ENCODE measurements at regions not wholly inside any gene's neighbourhood (a gene's known extent, or its start where the extent isn't known, plus 50 kb on each side); places are given as distances from the start of the nearest gene placed in this dataset.

- Histone ChIP-seq H3K79me2 (ENCODE audit: insufficient read depth, low read length) (no peaks in the 10 kb centered on the region), H3K4me1 (ENCODE audit: insufficient read depth, low read length) (no peaks in the 10 kb centered on the region), H3K9ac (ENCODE audit: insufficient read depth, low read depth, low read length) (no peak overlapping the region), H3K9me3 (ENCODE audit: low read length) (peaks cover 88% of the 10 kb centered on the region), H3K27ac (ENCODE audit: extremely low read length, insufficient read depth, low read length) (no peak overlapping the region), H3K4me3 (replicated peaks in 1 of 3; ENCODE audit: insufficient read depth in 1 of 3, low read depth in 2 of 3, low read length in 3 of 3) (no peak overlapping the region), H3K36me3 (replicated peaks in 1 of 2; ENCODE audit: control insufficient read depth in 1 of 2, insufficient read depth in 2 of 2, low read length in 2 of 2) (no peaks in the 10 kb centered on the region), H3K27me3 (ENCODE audit: control insufficient read depth in 1 of 2, insufficient read depth in 2 of 2, low read length in 2 of 2) (no peaks in the 10 kb centered on the region; a peak in 1 of 5 replicates), H3K4me2 (ENCODE audit: low read depth, low read length) (no peak overlapping the region), H4K20me1 (ENCODE audit: insufficient read depth, low read length) (no peaks in the 10 kb centered on the region), H2AFZ (ENCODE audit: low read length) (no peak overlapping the region)
- ChIA-PET POLR2A (no interaction called here), CTCF (ENCODE audit: low intra/inter-chr PET ratio, low total read pairs) (no interaction called here)
- no peak for FAIRE-seq
- 21% methylated on average over 5 of the region's 5 CpGs for WGBS (ENCODE audit: low lambda C conversion rate)
- ATAC-seq = no peak
- in situ Hi-C loops (cut with HindIII; ENCODE audit: extremely low pct_ligation_motif_present, low pct_unique_long_range_greater_than_20kb) (no loop called here), intact Hi-C loops (cut with micrococcal nuclease; ENCODE audit: unreplicated experiment) (no loop called here)
- BruUV-seq (replicated peaks) = no TSS peak
- no peak for DNase-seq (ENCODE audit: low spot score)
- TF ChIP-seq RFX1 (IDR thresholded peaks at IDR 0.05) = no peak
- no peak for TF ChIP-seq KDM3A (CRISPR knock-in tag; IDR thresholded peaks at IDR 0.05; ENCODE audit: low read depth)
- TF ChIP-seq TEAD3 (CRISPR knock-in tag; optimal IDR thresholded peaks at IDR 0.05; ENCODE audit: borderline replicate concordance) = no peak
- TF ChIP-seq ATF1 (CRISPR knock-in tag; IDR thresholded peaks at IDR 0.05) = no peak
- TF ChIP-seq, protein P1, sequence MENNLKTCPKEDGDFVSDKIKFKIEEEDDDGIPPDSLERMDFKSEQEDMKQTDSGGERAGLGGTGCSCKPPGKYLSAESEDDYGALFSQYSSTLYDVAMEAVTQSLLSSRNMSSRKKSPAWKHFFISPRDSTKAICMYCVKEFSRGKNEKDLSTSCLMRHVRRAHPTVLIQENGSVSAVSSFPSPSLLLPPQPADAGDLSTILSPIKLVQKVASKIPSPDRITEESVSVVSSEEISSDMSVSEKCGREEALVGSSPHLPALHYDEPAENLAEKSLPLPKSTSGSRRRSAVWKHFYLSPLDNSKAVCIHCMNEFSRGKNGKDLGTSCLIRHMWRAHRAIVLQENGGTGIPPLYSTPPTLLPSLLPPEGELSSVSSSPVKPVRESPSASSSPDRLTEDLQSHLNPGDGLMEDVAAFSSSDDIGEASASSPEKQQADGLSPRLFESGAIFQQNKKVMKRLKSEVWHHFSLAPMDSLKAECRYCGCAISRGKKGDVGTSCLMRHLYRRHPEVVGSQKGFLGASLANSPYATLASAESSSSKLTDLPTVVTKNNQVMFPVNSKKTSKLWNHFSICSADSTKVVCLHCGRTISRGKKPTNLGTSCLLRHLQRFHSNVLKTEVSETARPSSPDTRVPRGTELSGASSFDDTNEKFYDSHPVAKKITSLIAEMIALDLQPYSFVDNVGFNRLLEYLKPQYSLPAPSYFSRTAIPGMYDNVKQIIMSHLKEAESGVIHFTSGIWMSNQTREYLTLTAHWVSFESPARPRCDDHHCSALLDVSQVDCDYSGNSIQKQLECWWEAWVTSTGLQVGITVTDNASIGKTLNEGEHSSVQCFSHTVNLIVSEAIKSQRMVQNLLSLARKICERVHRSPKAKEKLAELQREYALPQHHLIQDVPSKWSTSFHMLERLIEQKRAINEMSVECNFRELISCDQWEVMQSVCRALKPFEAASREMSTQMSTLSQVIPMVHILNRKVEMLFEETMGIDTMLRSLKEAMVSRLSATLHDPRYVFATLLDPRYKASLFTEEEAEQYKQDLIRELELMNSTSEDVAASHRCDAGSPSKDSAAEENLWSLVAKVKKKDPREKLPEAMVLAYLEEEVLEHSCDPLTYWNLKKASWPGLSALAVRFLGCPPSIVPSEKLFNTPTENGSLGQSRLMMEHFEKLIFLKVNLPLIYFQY (CRISPR knock-in tag; IDR thresholded peaks at IDR 0.05; ENCODE audit: borderline replicate concordance) = no peak
- TF ChIP-seq ZBTB37 (CRISPR knock-in tag; IDR thresholded peaks at IDR 0.05) = no peak
- no peak for TF ChIP-seq ZNF451 (CRISPR knock-in tag; IDR thresholded peaks at IDR 0.05)
Measured at GRCh38 chr15:46682969-46683791, 1034.1 kb upstream of the SEMA6D start.
